K562 (cell line): ENCODE measurements at regions not wholly inside any gene's neighbourhood (a gene's known extent, or its start where the extent isn't known, plus 50 kb on each side); places are given as distances from the start of the nearest gene placed in this dataset.

Experiments used
- ATAC-seq: fragments of 200-7000 bp; cut with Tn5 transposase; 3 replicates; pipeline ENCODE4 v1.9.1; 2020; ENCODE audit warnings: moderate library complexity
- BruUV-seq: library from RNA; stranded (reverse); fragments of 400-500 nt; replicated peaks from 2 replicates; lab custom pipeline; 2021; lab: Mats Ljungman, UMichigan
- CTCF ChIA-PET: fragments of 300-600 bp; formaldehyde crosslinking; extraction: SDS; loops from one replicate; lab custom pipeline; 2021; ENCODE audit warnings: low intra/inter-chr PET ratio; lab: Yijun Ruan, JAX
- POLR2A ChIA-PET: fragments of 300-600, 350-650 bp; sonication (Branson Sonifier 250); formaldehyde crosslinking; extraction: SDS; loops from one replicate; lab custom pipeline; 2021; ENCODE audit warnings: antibody characterized with exemption, inconsistent platforms; lab: Yijun Ruan, JAX
- DNase-seq, 4 experiments: peaks; one replicate each; pipeline versions ENCODE4 v3.0.0 to v3.0.0-alpha.2; 2011 to 2018; ENCODE audit warnings: low spot score in 3 of 4, mixed read lengths in 3 of 4; ENCODE audit errors: extremely low read depth in 1 of 4
- FAIRE-seq: peaks from 2 replicates; lab custom pipeline; 2011; peaks lifted over from hg19 to GRCh38; lab: Jason Lieb, UNC
- H2AFZ ChIP-seq: 2 replicates; pipeline ENCODE4 v1.6.0; 2011; ENCODE audit warnings: low read depth, low read length, control low read depth, inconsistent platforms
- H3K27ac ChIP-seq: fragments of 200-600 bp; 3 replicates; pipeline ENCODE4 v1.8.0; 2011; ENCODE audit warnings: low read depth, mild to moderate bottlenecking, control low read depth, inconsistent platforms, low read length, moderate library complexity, mixed read lengths; ENCODE audit errors: extremely low read depth
- H3K27me3 ChIP-seq, 2 experiments: fragments of 300-600 bp in 1 of 2; 2 replicates in 1 of 2; 3 replicates in 1 of 2; pipeline versions ENCODE4 v1.6.0 to v1.8.0; 2011; ENCODE audit warnings: inconsistent platforms in 2 of 2, low read length in 2 of 2, mild to moderate bottlenecking in 1 of 2, mixed read lengths in 1 of 2, moderate library complexity in 1 of 2; ENCODE audit not compliant: control insufficient read depth in 2 of 2, insufficient read depth in 2 of 2
- H3K36me3 ChIP-seq: fragments of 300-600 bp; 3 replicates; pipeline ENCODE4 v1.8.0; 2011; ENCODE audit warnings: mild to moderate bottlenecking, low read length, inconsistent platforms; ENCODE audit not compliant: control insufficient read depth, insufficient read depth
- H3K4me1 ChIP-seq, 2 experiments: fragments of 200-600 bp in 1 of 2; replicated peaks in 1 of 2; 2 replicates in 1 of 2; 3 replicates in 1 of 2; pipeline versions ENCODE4 v1.5.1 to v1.8.0; 2011; ENCODE audit warnings: inconsistent platforms in 2 of 2, low read length in 2 of 2, mild to moderate bottlenecking in 1 of 2, mixed read lengths in 1 of 2, moderate library complexity in 1 of 2; ENCODE audit not compliant: control insufficient read depth in 2 of 2, insufficient read depth in 2 of 2
- H3K4me2 ChIP-seq: 2 replicates; pipeline ENCODE4 v1.6.1; 2011; ENCODE audit warnings: low read length, control low read depth, inconsistent platforms, mixed read lengths; ENCODE audit not compliant: insufficient read depth
- H3K4me3 ChIP-seq: fragments of 200-600 bp; sonication (generic), shearing (Covaris generic); 2 replicates; pipeline ENCODE4 v1.5.1; 2016; ENCODE audit warnings: control low read depth, inconsistent platforms
- H3K79me2 ChIP-seq: fragments of 200-600 bp; 3 replicates; pipeline ENCODE4 v1.8.0; 2011; ENCODE audit warnings: low read length, inconsistent platforms; ENCODE audit not compliant: control insufficient read depth, insufficient read depth
- H3K9ac ChIP-seq, 2 experiments: 2 replicates each; pipeline versions ENCODE4 v1.6.0 to v1.6.1; 2011; ENCODE audit warnings: low read depth in 2 of 2, low read length in 2 of 2, control low read depth in 1 of 2, inconsistent platforms in 1 of 2, mild to moderate bottlenecking in 1 of 2, mixed read lengths in 1 of 2; ENCODE audit not compliant: insufficient read depth in 1 of 2
- H3K9me1 ChIP-seq: one replicate; pipeline ENCODE4 v1.6.0; 2011; ENCODE audit warnings: inconsistent platforms, mild to moderate bottlenecking, low read length, moderate library complexity; ENCODE audit not compliant: control insufficient read depth, insufficient read depth
- H3K9me3 ChIP-seq: replicated peaks from 2 replicates; pipeline ENCODE4 v1.5.1; 2011; ENCODE audit warnings: low read depth, low read length, inconsistent platforms; ENCODE audit not compliant: control insufficient read depth, insufficient read depth
- H4K20me1 ChIP-seq: replicated peaks from 2 replicates; pipeline ENCODE4 v1.6.1; 2011; ENCODE audit warnings: low read length, inconsistent platforms, mixed read lengths; ENCODE audit not compliant: control insufficient read depth, insufficient read depth
- ARNT ChIP-seq, 2 experiments: fragments of 450-650 bp; IDR thresholded peaks; 2 replicates each; pipeline ENCODE4 v1.6.1; 2016; ENCODE audit warnings: mild to moderate bottlenecking in 1 of 2
- BRCA1 ChIP-seq, 2 experiments: fragments of 450-650 bp in 1 of 2; sonication (generic) in 1 of 2; formaldehyde crosslinking in 1 of 2; IDR thresholded peaks; 2 replicates each; pipeline versions ENCODE4 v1.5.0 to v1.6.1; 2017 to 2020; ENCODE audit warnings: mild to moderate bottlenecking in 1 of 2, missing genetic modification reagents in 1 of 2
- BRD4 ChIP-seq: fragments of 200-600 bp; sonication (generic); IDR thresholded peaks from 2 replicates; pipeline ENCODE4 v1.6.1; 2017; ENCODE audit warnings: inconsistent platforms
- CXXC5 ChIP-seq: fragments of 250-450 bp; sonication (Bioruptor Pico); IDR thresholded peaks from 2 replicates; pipeline ENCODE4 v1.8.0; 2022; ENCODE audit warnings: inconsistent platforms, mild to moderate bottlenecking, moderate library complexity
- EWSR1 ChIP-seq: fragments of 450-650 bp; IDR thresholded peaks from 2 replicates; pipeline ENCODE4 v1.6.1; 2018; ENCODE audit warnings: borderline replicate concordance, mild to moderate bottlenecking, low read depth, moderate library complexity; ENCODE audit not compliant: partially characterized antibody
- FIP1L1 ChIP-seq: fragments of 200-400 bp; formaldehyde crosslinking; IDR thresholded peaks from 2 replicates; pipeline ENCODE4 v1.6.1; 2018; ENCODE audit warnings: mild to moderate bottlenecking, low read depth, low read length; ENCODE audit not compliant: poor library complexity, severe bottlenecking
- FOSL1 ChIP-seq: fragments of 200-800 bp; sonication (Bioruptor generic); conservative IDR thresholded peaks from 2 replicates; pipeline ENCODE4 v1.6.1; 2016; ENCODE audit warnings: missing genetic modification characterization, missing compliant biosample characterization
- GABPB2 ChIP-seq: fragments of 250-450 bp; sonication (Bioruptor Pico); conservative IDR thresholded peaks from 2 replicates; pipeline ENCODE4 v1.5.1; 2021; ENCODE audit warnings: mild to moderate bottlenecking
- GATAD2B ChIP-seq: fragments of 450-650 bp; IDR thresholded peaks from 2 replicates; pipeline ENCODE4 v1.6.1; 2017; ENCODE audit warnings: mild to moderate bottlenecking, borderline replicate concordance
- NFRKB ChIP-seq: fragments of 450-650 bp; IDR thresholded peaks from 2 replicates; pipeline ENCODE4 v1.6.1; 2016; ENCODE audit warnings: low read depth
- PHB ChIP-seq: fragments of 250-450 bp; sonication (Bioruptor Pico); IDR thresholded peaks from 2 replicates; pipeline ENCODE4 v1.5.0; 2021
- RBM17 ChIP-seq: fragments of 200-400 bp; formaldehyde crosslinking; IDR thresholded peaks from 2 replicates; pipeline ENCODE4 v1.6.1; 2017; ENCODE audit warnings: low read depth, mild to moderate bottlenecking, low read length, borderline replicate concordance
- SMARCC2 ChIP-seq: fragments of 450-650 bp; IDR thresholded peaks from 2 replicates; pipeline ENCODE4 v1.6.1; 2017; ENCODE audit warnings: antibody characterized with exemption, moderate library complexity, mild to moderate bottlenecking, low read depth
- ZBTB8A ChIP-seq: fragments of 450-650 bp; IDR thresholded peaks from 2 replicates; pipeline ENCODE4 v1.6.1; 2018; ENCODE audit warnings: mild to moderate bottlenecking, moderate library complexity; ENCODE audit not compliant: partially characterized antibody
- ZNF3 ChIP-seq: fragments of 250-450 bp; sonication (Bioruptor Pico); IDR thresholded peaks from 2 replicates; pipeline ENCODE4 v1.5.0; 2021; ENCODE audit warnings: mild to moderate bottlenecking, moderate library complexity
- ZNF717 ChIP-seq: fragments of 250-450 bp; sonication (Bioruptor Pico); IDR thresholded peaks from 2 replicates; pipeline ENCODE4 v1.5.0; 2021
- WGBS: fragments of 100-300 bp; shearing (Covaris generic); methylation state at CpG from one replicate; pipeline ENCODE4 v1.1.6; 2016; ENCODE audit warnings: low coverage, mixed read lengths; ENCODE audit not compliant: insufficient coverage; ENCODE audit errors: missing lambda C conversion rate; 5-methylcytosine and 5-hydroxymethylcytosine counted together
- in situ Hi-C: fragments of 300-500 bp; cut with MboI; formaldehyde crosslinking; loops from 4 replicates; pipeline ENCODE4 v1.15.0; 2018; ENCODE audit warnings: inconsistent platforms, mixed read lengths
- intact Hi-C: fragments of 100-400 bp; cut with micrococcal nuclease; formaldehyde crosslinking; loops from 2 replicates; pipeline ENCODE4 v1.14.2; 2022
- TF ChIP-seq, protein P1 (sequence below): fragments of 250-450 bp; sonication (Bioruptor Pico); IDR thresholded peaks from 2 replicates; pipeline ENCODE4 v1.5.0; 2021; ENCODE audit warnings: mild to moderate bottlenecking, moderate library complexity

DNA sequence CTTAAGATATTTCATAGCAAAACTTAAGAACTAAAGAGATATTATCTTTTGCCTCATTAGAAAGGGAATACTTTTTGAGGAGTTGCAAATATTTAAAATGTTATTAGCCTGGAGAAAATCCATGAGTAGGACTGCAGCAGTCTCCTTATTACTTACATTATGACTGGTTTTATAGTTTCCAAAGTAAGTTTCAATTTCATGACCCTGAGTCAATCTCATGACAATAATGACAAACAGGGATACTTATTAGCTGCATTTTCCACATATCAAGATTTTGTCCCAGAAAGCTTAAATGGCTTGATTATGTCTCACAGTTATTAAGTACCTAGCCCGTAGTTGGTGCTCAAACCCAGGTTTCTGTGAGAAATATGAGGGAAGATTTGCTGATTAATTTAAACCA, 150.8 kb upstream of the ZEB2 start (continued):
- TF ChIP-seq FOSL1 (tag) (no peak), ZNF3 (CRISPR knock-in tag) (no peak), CXXC5 (CRISPR knock-in tag) (no peak), BRCA1 (IDR thresholded peaks at IDR 0.05) (no peak), BRCA1 (CRISPR knock-in tag; IDR thresholded peaks at IDR 0.05) (no peak), ARNT (IDR thresholded peaks at IDR 0.05) (no peak)
- TF ChIP-seq, all 486 proteins: peak for 0

DNA sequence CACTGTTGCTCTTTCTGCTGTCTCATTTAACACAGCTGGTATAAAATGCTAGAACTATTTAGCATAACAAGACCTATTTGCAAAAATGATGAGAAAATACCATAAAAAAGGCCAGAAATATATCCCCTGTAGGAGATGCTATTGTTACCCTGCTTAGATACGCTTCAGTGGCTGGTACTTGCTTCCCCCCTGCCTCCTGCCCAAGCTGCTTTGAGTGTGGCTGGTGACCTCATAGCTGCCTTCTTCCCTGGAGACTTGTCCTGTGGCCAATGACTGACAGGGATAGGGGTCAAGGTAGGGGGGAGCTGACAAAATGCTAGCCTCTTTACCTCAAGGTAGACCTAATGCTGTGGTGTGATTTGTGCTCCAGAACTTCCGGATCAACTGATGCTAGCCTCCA, 150.2 kb upstream of the ZEB2 start:
- H3K9ac ChIP-seq, result no peak overlapping the region
- no peaks in the 10 kb centered on the region; a peak in 2 of 5 replicates for H3K4me1 ChIP-seq
- no peaks in the 10 kb centered on the region for H3K79me2 ChIP-seq
- no peak overlapping the region; the same call in 1 of the 2 replicates for H2AFZ ChIP-seq
- CTCF ChIA-PET, result no interaction called here
- FAIRE-seq (no peak), DNase-seq (no peak), ATAC-seq (peak; percentile 47; the same call in 2 of the 3 replicates)
- in situ Hi-C loops, result no loop called here
- no peaks in the 10 kb centered on the region for H4K20me1 ChIP-seq
- no peak overlapping the region for H3K4me2 ChIP-seq
- no peaks in the 10 kb centered on the region for H3K36me3 ChIP-seq
- no peaks in the 10 kb centered on the region for H3K27me3 ChIP-seq
- intact Hi-C loops, result no loop called here
- no TSS peak for BruUV-seq
- POLR2A ChIA-PET, result interaction anchor here (1.3 kb wide), 1 partner anchor 12 kb away, joined by 3 read pairs; no protein-coding TSS in a partner anchor
- no peaks in the 10 kb centered on the region for H3K9me1 ChIP-seq
- H3K27ac ChIP-seq, result no peak overlapping the region
- no peaks in the 10 kb centered on the region for H3K9me3 ChIP-seq
- H3K4me3 ChIP-seq, result no peak overlapping the region
- WGBS, result 71% methylated on average over 2 of the region's 2 CpGs
- TF ChIP-seq FIP1L1 (no peak), RBM17 (no peak), PHB (no peak), GABPB2 (CRISPR knock-in tag) (no peak), SMARCC2 (no peak), GATAD2B (no peak), BRD4 (no peak), EWSR1 (no peak), ZNF717 (CRISPR knock-in tag) (no peak), NFRKB (no peak), ZBTB8A (no peak)
- TF ChIP-seq, protein P1, sequence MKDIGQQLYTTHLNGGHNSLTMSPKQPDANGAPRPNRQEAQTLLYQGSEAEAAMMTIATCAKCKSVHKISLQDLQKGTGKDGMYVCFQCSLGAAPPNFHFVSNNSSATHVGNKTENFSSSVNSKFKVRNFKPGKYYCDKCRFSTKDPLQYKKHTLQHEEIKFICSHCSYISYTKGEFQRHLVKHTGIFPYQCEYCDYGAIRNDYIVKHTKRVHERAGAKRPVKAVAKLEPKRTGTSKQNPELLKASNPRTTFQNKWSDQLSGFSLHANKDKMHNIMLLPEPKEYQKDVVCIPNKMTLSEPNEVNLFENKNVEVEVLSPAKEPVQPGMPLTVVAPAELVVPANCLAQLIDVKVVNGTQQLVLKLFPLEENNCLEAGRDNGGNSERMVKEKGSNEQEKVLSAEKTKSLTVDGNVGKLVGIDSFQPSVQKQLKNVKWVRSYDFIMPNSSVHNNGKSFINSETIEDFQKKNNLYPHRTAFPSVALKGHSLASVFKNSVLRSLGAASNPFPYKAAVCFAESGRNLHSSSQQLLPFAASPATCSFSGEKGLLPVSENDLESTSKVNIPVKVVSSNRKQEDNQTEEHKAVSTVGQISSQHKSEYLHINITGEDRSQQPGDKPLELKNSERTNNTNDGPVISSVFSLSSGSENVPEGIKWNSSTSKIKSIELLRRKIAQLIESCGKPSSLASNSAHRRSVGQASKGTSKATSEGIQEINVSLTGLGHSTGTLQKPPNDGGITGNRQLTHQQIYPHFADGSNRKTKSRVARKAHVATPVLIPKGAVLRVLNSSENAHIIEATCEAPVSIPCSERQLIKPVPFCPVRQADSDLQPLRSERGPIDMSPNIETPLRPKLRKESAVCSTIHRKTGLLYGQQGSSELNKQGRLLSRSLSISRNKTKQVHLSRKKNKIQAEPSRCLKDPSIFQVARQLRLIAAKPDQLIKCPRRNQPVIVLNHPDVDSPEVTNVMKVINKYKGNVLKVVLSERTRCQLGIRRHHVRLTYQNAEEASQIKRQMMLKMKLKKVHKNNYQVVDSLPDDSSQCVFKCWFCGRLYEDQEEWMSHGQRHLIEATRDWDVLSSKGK (CRISPR knock-in tag), result no peak
